ENCODE measurements at regions not wholly inside any gene's neighbourhood (a gene's known extent, or its start where the extent isn't known, plus 50 kb on each side); places are given as distances from the start of the nearest gene placed in this dataset.

DNA sequence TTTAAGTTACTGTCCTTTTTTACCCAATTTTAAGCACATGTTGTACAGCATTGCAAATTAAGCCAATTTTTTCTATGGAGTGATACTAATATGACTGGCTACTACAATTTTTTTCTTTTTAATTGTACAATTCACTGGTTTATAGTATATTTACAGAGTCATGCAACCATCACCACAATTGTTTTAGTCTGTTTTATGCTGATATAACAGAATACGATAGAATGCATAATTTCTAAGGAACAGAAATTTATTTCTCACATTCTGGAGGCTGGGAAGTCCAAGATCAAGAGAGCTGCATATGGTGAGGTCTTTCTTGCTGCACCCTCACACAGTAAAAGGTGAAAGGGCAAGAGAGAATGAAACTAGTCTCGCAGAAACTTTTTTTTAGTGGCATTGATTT lies 125.3 kb downstream of the GLUD2 start:
- Histone ChIP-seq H3K9ac (ENCODE audit: insufficient read depth, low read length, poor library complexity, severe bottlenecking) (no peak overlapping the region), H3K36me3 (replicated peaks in 1 of 2; ENCODE audit: control insufficient read depth in 1 of 2, insufficient read depth in 2 of 2, low read length in 2 of 2) (no peaks in the 10 kb centered on the region), H2AFZ (ENCODE audit: insufficient read depth, low read depth, low read length, poor library complexity, severe bottlenecking) (no peak overlapping the region), H3K4me1 (ENCODE audit: control insufficient read depth in 1 of 2, insufficient read depth in 2 of 2, low read length in 2 of 2) (no peaks in the 10 kb centered on the region), H3K79me2 (ENCODE audit: insufficient read depth, low read length) (no peaks in the 10 kb centered on the region), H3K27me3 (ENCODE audit: control insufficient read depth in 2 of 2, insufficient read depth in 2 of 2, low read length in 2 of 2) (no peaks in the 10 kb centered on the region), H3K27ac (ENCODE audit: low read depth in 1 of 2, low read length in 2 of 2) (no peak overlapping the region), H4K20me1 (ENCODE audit: insufficient read depth, low read length) (no peaks in the 10 kb centered on the region), H3K4me3 (replicated peaks in 1 of 3; ENCODE audit: low read depth in 2 of 3, low read length in 3 of 3) (no peak overlapping the region), H3K9me3 (replicated peaks in 1 of 2; ENCODE audit: control insufficient read depth in 1 of 2, insufficient read depth in 1 of 2, low read length in 2 of 2) (no peaks in the 10 kb centered on the region), H3K4me2 (replicated peaks; ENCODE audit: extremely low read depth, low read length, poor library complexity, severe bottlenecking) (no peak overlapping the region)
- no peaks in the 10 kb centered on the region for H3K4me1 Mint-ChIP-seq
- H3K36me3 Mint-ChIP-seq = no peaks in the 10 kb centered on the region
- peaks cover 0 to under 1% (median 0%) of the 10 kb centered on the region in 3 donors for H3K27me3 Mint-ChIP-seq (ENCODE audit: low read depth in 3 of 3)
- H3K9me3 Mint-ChIP-seq = peaks cover 0 to 7% (median 0%) of the 10 kb centered on the region in 7 donors
- TF ChIP-seq, protein P1, sequence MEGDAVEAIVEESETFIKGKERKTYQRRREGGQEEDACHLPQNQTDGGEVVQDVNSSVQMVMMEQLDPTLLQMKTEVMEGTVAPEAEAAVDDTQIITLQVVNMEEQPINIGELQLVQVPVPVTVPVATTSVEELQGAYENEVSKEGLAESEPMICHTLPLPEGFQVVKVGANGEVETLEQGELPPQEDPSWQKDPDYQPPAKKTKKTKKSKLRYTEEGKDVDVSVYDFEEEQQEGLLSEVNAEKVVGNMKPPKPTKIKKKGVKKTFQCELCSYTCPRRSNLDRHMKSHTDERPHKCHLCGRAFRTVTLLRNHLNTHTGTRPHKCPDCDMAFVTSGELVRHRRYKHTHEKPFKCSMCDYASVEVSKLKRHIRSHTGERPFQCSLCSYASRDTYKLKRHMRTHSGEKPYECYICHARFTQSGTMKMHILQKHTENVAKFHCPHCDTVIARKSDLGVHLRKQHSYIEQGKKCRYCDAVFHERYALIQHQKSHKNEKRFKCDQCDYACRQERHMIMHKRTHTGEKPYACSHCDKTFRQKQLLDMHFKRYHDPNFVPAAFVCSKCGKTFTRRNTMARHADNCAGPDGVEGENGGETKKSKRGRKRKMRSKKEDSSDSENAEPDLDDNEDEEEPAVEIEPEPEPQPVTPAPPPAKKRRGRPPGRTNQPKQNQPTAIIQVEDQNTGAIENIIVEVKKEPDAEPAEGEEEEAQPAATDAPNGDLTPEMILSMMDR (IDR thresholded peaks at IDR 0.05) = no peak
- intact Hi-C loops (cut with micrococcal nuclease) = no loop called here
- WGBS (ENCODE audit: insufficient coverage) = no CpG with 5 or more reads among the region's 2 CpGs
- no peak overlapping the region for H3K4me3 Mint-ChIP-seq
- H3K27ac Mint-ChIP-seq = no peak overlapping the region
- no peak for DNase-seq

DNA sequence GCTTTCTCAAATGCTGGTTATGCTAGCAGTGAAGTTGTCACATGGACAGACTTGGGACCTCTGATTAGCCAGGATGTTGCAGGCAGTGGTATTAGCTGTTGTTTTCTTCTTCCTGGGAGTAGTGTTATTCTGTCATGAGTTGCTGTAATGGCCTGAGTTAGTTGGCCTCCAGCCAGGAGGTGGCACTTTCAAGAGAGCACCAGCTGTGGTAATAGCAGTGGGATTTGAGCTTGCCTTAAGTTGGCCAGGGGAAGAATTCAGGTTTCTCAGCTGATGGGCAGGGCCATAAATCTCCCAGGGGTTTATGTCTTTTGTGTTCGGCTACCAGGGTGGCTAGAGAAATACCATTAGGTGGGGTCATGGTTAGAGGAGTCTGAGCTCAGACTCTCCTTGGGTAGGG lies 132.6 kb downstream of the GLUD2 start:
- H3K27ac ChIP-seq (ENCODE audit: low read depth in 1 of 2, low read length in 2 of 2) = no peak overlapping the region
- DNase-seq = no peak
- Mint-ChIP-seq H3K27me3 (ENCODE audit: low read depth in 3 of 3) (no peaks in the 10 kb centered on the region), H3K9me3 (peaks cover 0 to 7% (median 2%) of the 10 kb centered on the region in 7 donors), H3K27ac (no peak overlapping the region), H3K4me1 (no peaks in the 10 kb centered on the region), H3K4me3 (no peak overlapping the region), H3K36me3 (no peaks in the 10 kb centered on the region)
- TF ChIP-seq, protein P1 (IDR thresholded peaks at IDR 0.05) = no peak
- no peaks in the 10 kb centered on the region for H3K27me3 ChIP-seq (ENCODE audit: control insufficient read depth in 2 of 2, insufficient read depth in 2 of 2, low read length in 2 of 2)
- no peak overlapping the region for H3K9ac ChIP-seq (ENCODE audit: insufficient read depth, low read length, poor library complexity, severe bottlenecking)
- H3K4me2 ChIP-seq (replicated peaks; ENCODE audit: extremely low read depth, low read length, poor library complexity, severe bottlenecking) = no peak overlapping the region
- intact Hi-C loops (cut with micrococcal nuclease) = no loop called here
- no peaks in the 10 kb centered on the region for H3K4me1 ChIP-seq (ENCODE audit: control insufficient read depth in 1 of 2, insufficient read depth in 2 of 2, low read length in 2 of 2)
- 100% methylated on average over 1 of the region's 1 CpG for WGBS (ENCODE audit: insufficient coverage)
- H4K20me1 ChIP-seq (ENCODE audit: insufficient read depth, low read length) = no peaks in the 10 kb centered on the region
- no peak overlapping the region for H2AFZ ChIP-seq (ENCODE audit: insufficient read depth, low read depth, low read length, poor library complexity, severe bottlenecking)
- H3K9me3 ChIP-seq (replicated peaks in 1 of 2; ENCODE audit: control insufficient read depth in 1 of 2, insufficient read depth in 1 of 2, low read length in 2 of 2) = no peaks in the 10 kb centered on the region
- no peaks in the 10 kb centered on the region for H3K79me2 ChIP-seq (ENCODE audit: insufficient read depth, low read length)
- no peak overlapping the region for H3K4me3 ChIP-seq (replicated peaks in 1 of 3; ENCODE audit: low read depth in 2 of 3, low read length in 3 of 3)
- H3K36me3 ChIP-seq (replicated peaks in 1 of 2; ENCODE audit: control insufficient read depth in 1 of 2, insufficient read depth in 2 of 2, low read length in 2 of 2) = no peaks in the 10 kb centered on the region

Measured in CD14-positive monocyte (primary cell).